PFSK-1 (cell line): ENCODE measurements at regions not wholly inside any gene's neighbourhood (a gene's known extent, or its start where the extent isn't known, plus 50 kb on each side); places are given as distances from the start of the nearest gene placed in this dataset.

ENCODE experiments used
- POLR2AphosphoS5 ChIP-seq: IDR thresholded peaks from 2 replicates; pipeline ENCODE4 v1.6.1; 2012; ENCODE audit warnings: low read depth, mild to moderate bottlenecking, control low read depth, low read length, moderate library complexity
- REST ChIP-seq, 2 experiments: IDR thresholded peaks; 2 replicates each; pipeline versions ENCODE4 v1.6.1 to v1.8.0; 2011 to 2012; ENCODE audit warnings: low read depth in 2 of 2, low read length in 2 of 2, control low read depth in 1 of 2, inconsistent platforms in 1 of 2, mild to moderate bottlenecking in 1 of 2, moderate library complexity in 1 of 2; ENCODE audit not compliant: insufficient read depth in 1 of 2

- no peak for TF ChIP-seq POLR2AphosphoS5
- TF ChIP-seq REST (IDR thresholded peaks at IDR 0.05; ENCODE audit: insufficient read depth in 1 of 2, low read depth in 2 of 2, low read length in 2 of 2): no peak
Observed at GRCh38 chr14:97782871-97783414, 985.8 kb downstream of the VRK1 start.
